MM.1S (cell line): ENCODE measurements at regions not wholly inside any gene's neighbourhood (a gene's known extent, or its start where the extent isn't known, plus 50 kb on each side); places are given as distances from the start of the nearest gene placed in this dataset.

Source experiments
- DNase-seq: peaks from one replicate; pipeline ENCODE4 v3.0.0-alpha.2; 2015
- H2AFZ ChIP-seq: fragments of 300-600 bp; sonication (generic); 2 replicates; pipeline ENCODE4 v1.6.0; 2016; ENCODE audit warnings: antibody characterized with exemption, low read length
- H3F3A ChIP-seq: fragments of 300-600 bp; sonication (generic); 2 replicates; pipeline ENCODE4 v1.6.1; 2016; ENCODE audit warnings: mild to moderate bottlenecking, antibody characterized with exemption, low read length, moderate library complexity, mixed read lengths; ENCODE audit not compliant: insufficient read depth
- H3K27ac ChIP-seq: fragments of 300-600 bp; sonication (generic); 2 replicates; pipeline ENCODE4 v1.5.1; 2016; ENCODE audit warnings: mild to moderate bottlenecking, low read length
- H3K27me3 ChIP-seq: fragments of 300-600 bp; sonication (generic); replicated peaks from 2 replicates; pipeline ENCODE4 v1.6.0; 2016; ENCODE audit warnings: low read length; ENCODE audit not compliant: insufficient read depth
- H3K36me3 ChIP-seq: fragments of 300-600 bp; sonication (generic); replicated peaks from 2 replicates; pipeline ENCODE4 v1.6.1; 2016; ENCODE audit warnings: mild to moderate bottlenecking, low read length, mixed read lengths; ENCODE audit not compliant: insufficient read depth
- H3K4me1 ChIP-seq: fragments of 300-600 bp; sonication (generic); 2 replicates; pipeline ENCODE4 v1.6.1; 2016; ENCODE audit warnings: low read length, mixed read lengths
- H3K4me2 ChIP-seq: fragments of 300-600 bp; sonication (generic); 2 replicates; pipeline ENCODE4 v1.6.0; 2016; ENCODE audit warnings: low read depth, low read length
- H3K4me3 ChIP-seq: fragments of 300-600 bp; sonication (generic); 2 replicates; pipeline ENCODE4 v1.5.1; 2016; ENCODE audit warnings: low read length, mixed read lengths
- H3K79me2 ChIP-seq: fragments of 300-600 bp; sonication (generic); 2 replicates; pipeline ENCODE4 v1.6.1; 2016; ENCODE audit warnings: mixed run types, low read length, mixed read lengths
- H3K9ac ChIP-seq: fragments of 300-600 bp; sonication (generic); 2 replicates; pipeline ENCODE4 v1.6.1; 2016; ENCODE audit warnings: low read length, mixed read lengths
- H3K9me2 ChIP-seq: fragments of 300-600 bp; sonication (generic); replicated peaks from 2 replicates; pipeline ENCODE4 v1.6.1; 2016; ENCODE audit warnings: mild to moderate bottlenecking, low read length, mixed read lengths; ENCODE audit not compliant: insufficient read depth
- H3K9me3 ChIP-seq: fragments of 300-600 bp; sonication (generic); replicated peaks from 2 replicates; pipeline ENCODE4 v1.6.1; 2016; ENCODE audit warnings: mild to moderate bottlenecking, low read length, mixed read lengths; ENCODE audit not compliant: insufficient read depth
- H4K20me1 ChIP-seq: fragments of 300-600 bp; sonication (generic); 2 replicates; pipeline ENCODE4 v1.6.1; 2016; ENCODE audit warnings: mild to moderate bottlenecking, low read length, moderate library complexity, mixed read lengths; ENCODE audit not compliant: insufficient read depth
- EZH2 ChIP-seq: fragments of 300-600 bp; sonication (generic); optimal IDR thresholded peaks from 2 replicates; pipeline ENCODE3; 2017; ENCODE audit warnings: low read depth, mild to moderate bottlenecking, antibody characterized with exemption, low read length, mixed read lengths
- EZH2phosphoT487 ChIP-seq: fragments of 300-600 bp; sonication (generic); IDR thresholded peaks from 2 replicates; pipeline ENCODE4 v1.6.1; 2018; ENCODE audit warnings: antibody characterized with exemption, low read length
- TF ChIP-seq, protein P1 (sequence below): fragments of 300-600 bp; sonication (generic); IDR thresholded peaks from 2 replicates; pipeline ENCODE4 v1.5.1; 2016; ENCODE audit warnings: antibody characterized with exemption, low read length, mixed read lengths

DNA sequence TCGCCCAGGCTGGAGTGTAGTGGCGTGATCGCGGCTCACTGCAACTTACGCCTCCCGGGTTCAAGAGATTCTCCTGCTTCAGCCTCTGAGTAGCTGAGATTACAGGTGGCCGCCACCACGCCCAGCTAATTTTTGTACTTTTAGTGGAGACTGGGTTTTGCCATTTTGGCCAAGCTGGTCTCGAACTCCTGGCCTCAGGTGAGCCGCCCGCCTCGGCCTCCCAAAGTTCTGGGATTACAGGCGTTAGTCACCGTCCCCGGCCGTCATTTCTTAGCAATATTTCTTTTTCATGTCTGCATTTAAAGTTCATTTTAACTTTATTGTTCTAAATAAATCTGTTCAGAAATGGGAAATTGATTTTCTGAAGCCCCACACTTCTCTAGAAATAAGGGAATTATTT lies 597.3 kb upstream of the DDX18 start:
- H3K36me3 ChIP-seq, result no peaks in the 10 kb centered on the region
- no peak for DNase-seq
- H3K79me2 ChIP-seq, result no peaks in the 10 kb centered on the region
- H3K9me3 ChIP-seq, result no peaks in the 10 kb centered on the region
- no peak for TF ChIP-seq EZH2
- no peak for TF ChIP-seq EZH2phosphoT487
- TF ChIP-seq, protein P1, sequence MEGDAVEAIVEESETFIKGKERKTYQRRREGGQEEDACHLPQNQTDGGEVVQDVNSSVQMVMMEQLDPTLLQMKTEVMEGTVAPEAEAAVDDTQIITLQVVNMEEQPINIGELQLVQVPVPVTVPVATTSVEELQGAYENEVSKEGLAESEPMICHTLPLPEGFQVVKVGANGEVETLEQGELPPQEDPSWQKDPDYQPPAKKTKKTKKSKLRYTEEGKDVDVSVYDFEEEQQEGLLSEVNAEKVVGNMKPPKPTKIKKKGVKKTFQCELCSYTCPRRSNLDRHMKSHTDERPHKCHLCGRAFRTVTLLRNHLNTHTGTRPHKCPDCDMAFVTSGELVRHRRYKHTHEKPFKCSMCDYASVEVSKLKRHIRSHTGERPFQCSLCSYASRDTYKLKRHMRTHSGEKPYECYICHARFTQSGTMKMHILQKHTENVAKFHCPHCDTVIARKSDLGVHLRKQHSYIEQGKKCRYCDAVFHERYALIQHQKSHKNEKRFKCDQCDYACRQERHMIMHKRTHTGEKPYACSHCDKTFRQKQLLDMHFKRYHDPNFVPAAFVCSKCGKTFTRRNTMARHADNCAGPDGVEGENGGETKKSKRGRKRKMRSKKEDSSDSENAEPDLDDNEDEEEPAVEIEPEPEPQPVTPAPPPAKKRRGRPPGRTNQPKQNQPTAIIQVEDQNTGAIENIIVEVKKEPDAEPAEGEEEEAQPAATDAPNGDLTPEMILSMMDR, result no peak
- H3K27ac ChIP-seq, result no peak overlapping the region
- H3K9me2 ChIP-seq, result no peaks in the 10 kb centered on the region
- no peak overlapping the region for H3K9ac ChIP-seq
- no peak overlapping the region for H2AFZ ChIP-seq
- H3K4me1 ChIP-seq, result no peaks in the 10 kb centered on the region
- H3K4me2 ChIP-seq, result no peak overlapping the region
- no peaks in the 10 kb centered on the region for H3K27me3 ChIP-seq
- H4K20me1 ChIP-seq, result no peaks in the 10 kb centered on the region
- H3K4me3 ChIP-seq, result no peak overlapping the region
- H3F3A ChIP-seq, result no peaks in the 10 kb centered on the region

DNA sequence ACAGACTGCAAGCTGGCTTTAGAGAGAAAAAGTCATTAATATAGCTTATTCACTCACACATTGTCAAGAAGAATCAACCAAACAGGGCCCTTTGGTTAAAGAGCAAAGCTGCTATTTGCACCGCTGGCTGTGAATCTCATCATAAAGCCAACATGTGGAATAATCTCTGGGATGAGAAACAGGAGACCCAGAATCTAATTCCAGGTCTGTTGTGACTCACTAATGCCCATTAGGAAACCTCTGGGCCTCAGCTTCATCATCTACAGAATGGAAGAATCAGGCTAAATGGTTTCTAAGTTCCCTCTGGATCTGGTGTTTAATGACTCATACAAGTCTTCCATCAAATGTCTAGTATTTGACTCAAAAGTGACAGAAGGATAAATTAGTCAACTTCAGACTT lies 591.7 kb upstream of the DDX18 start:
- H3K36me3 ChIP-seq, result no peaks in the 10 kb centered on the region
- H3K9me2 ChIP-seq, result no peaks in the 10 kb centered on the region
- H3K27ac ChIP-seq, result no peak overlapping the region
- H2AFZ ChIP-seq, result no peak overlapping the region
- no peaks in the 10 kb centered on the region for H3F3A ChIP-seq
- no peak for TF ChIP-seq EZH2phosphoT487
- no peak for TF ChIP-seq EZH2
- TF ChIP-seq, protein P1, result no peak
- H3K79me2 ChIP-seq, result no peaks in the 10 kb centered on the region
- DNase-seq, result no peak
- H3K4me3 ChIP-seq, result no peak overlapping the region
- no peak overlapping the region for H3K9ac ChIP-seq
- H3K27me3 ChIP-seq, result no peaks in the 10 kb centered on the region
- H3K4me1 ChIP-seq, result no peaks in the 10 kb centered on the region
- H3K4me2 ChIP-seq, result no peak overlapping the region
- no peaks in the 10 kb centered on the region for H4K20me1 ChIP-seq
- H3K9me3 ChIP-seq, result no peaks in the 10 kb centered on the region

- Histone ChIP-seq H2AFZ (no peak overlapping the region), H3K27ac (no peak overlapping the region), H3K9me2 (no peaks in the 10 kb centered on the region), H3K4me3 (no peak overlapping the region), H3K79me2 (no peaks in the 10 kb centered on the region), H3K4me2 (no peak overlapping the region), H3K9me3 (no peaks in the 10 kb centered on the region), H3K4me1 (no peaks in the 10 kb centered on the region), H3K9ac (no peak overlapping the region), H3K27me3 (no peaks in the 10 kb centered on the region), H3F3A (no peaks in the 10 kb centered on the region), H4K20me1 (no peaks in the 10 kb centered on the region), H3K36me3 (no peaks in the 10 kb centered on the region)
- DNase-seq, result no peak
- TF ChIP-seq, protein P1, result no peak
- no peak for TF ChIP-seq EZH2
- no peak for TF ChIP-seq EZH2phosphoT487
Observed at GRCh38 chr2:117232305-117232704, 582.2 kb upstream of the DDX18 start.

DNA sequence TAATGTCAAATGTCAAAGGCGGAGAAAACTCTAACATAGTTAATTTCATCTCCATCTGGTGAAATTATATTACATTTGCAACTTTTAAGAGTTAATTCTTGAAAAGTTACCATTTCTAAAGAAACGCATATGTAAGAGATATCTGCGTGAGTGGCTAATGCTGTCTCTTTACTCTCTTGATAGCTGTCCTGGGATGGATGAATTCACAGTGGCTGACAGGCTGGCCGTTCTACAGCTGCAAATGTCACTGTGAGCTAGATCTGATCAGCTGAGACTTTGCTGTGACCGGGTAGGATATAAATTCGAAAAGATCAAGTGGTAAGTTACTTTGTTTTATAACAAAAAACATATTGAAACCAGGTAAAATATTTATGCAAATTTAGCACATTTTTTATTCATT lies 557.1 kb upstream of the DDX18 start:
- H3K4me2 ChIP-seq, result no peak overlapping the region
- H3K9me3 ChIP-seq, result no peaks in the 10 kb centered on the region
- H2AFZ ChIP-seq, result no peak overlapping the region
- DNase-seq, result no peak
- H3K4me1 ChIP-seq, result no peaks in the 10 kb centered on the region
- no peaks in the 10 kb centered on the region for H3K36me3 ChIP-seq
- no peaks in the 10 kb centered on the region for H3K79me2 ChIP-seq
- H3K9ac ChIP-seq, result no peak overlapping the region
- no peaks in the 10 kb centered on the region for H4K20me1 ChIP-seq
- H3F3A ChIP-seq, result no peaks in the 10 kb centered on the region
- H3K4me3 ChIP-seq, result no peak overlapping the region
- H3K27me3 ChIP-seq, result no peaks in the 10 kb centered on the region
- H3K27ac ChIP-seq, result no peak overlapping the region
- TF ChIP-seq EZH2, result no peak
- TF ChIP-seq, protein P1, result no peak
- TF ChIP-seq EZH2phosphoT487, result no peak
- H3K9me2 ChIP-seq, result no peaks in the 10 kb centered on the region
